Central memory CD8-positive, alpha-beta T cell (primary cell): ENCODE measurements at regions not wholly inside any gene's neighbourhood (a gene's known extent, or its start where the extent isn't known, plus 50 kb on each side); places are given as distances from the start of the nearest gene placed in this dataset.

Experiments
- ATAC-seq: fragments of 150-1000 bp; cut with Tn5 transposase; replicated peaks from 2 replicates; pipeline ENCODE4 v1.10.0; 2022; ENCODE audit warnings: mild to moderate bottlenecking, moderate FRiP score, moderate number of reproducible peaks; ENCODE audit not compliant: poor library complexity, severe bottlenecking; ENCODE audit errors: extremely low read depth
- DNase-seq, 2 donors: peaks; one replicate each; pipeline ENCODE4 v3.0.0; 2021; ENCODE audit warnings: low spot score in 2 of 2
- H3K27ac Mint-ChIP-seq: one replicate; pipeline ENCODE4 v1.8.0; 2022; ENCODE audit warnings: low read depth, mild to moderate bottlenecking, moderate library complexity, mixed read lengths
- H3K27me3 Mint-ChIP-seq: one replicate; pipeline ENCODE4 v1.8.0; 2022; ENCODE audit warnings: mixed read lengths
- H3K36me3 Mint-ChIP-seq: one replicate; pipeline ENCODE4 v1.8.0; 2022; ENCODE audit warnings: mild to moderate bottlenecking, moderate library complexity, mixed read lengths; ENCODE audit not compliant: insufficient read depth
- H3K4me1 Mint-ChIP-seq: one replicate; pipeline ENCODE4 v1.8.0; 2022; ENCODE audit warnings: mixed read lengths
- H3K4me3 Mint-ChIP-seq: one replicate; pipeline ENCODE4 v1.8.0; 2022; ENCODE audit warnings: mild to moderate bottlenecking, moderate library complexity, mixed read lengths
- H3K9me3 Mint-ChIP-seq: one replicate; pipeline ENCODE4 v1.8.0; 2022; ENCODE audit warnings: mixed read lengths

DNA sequence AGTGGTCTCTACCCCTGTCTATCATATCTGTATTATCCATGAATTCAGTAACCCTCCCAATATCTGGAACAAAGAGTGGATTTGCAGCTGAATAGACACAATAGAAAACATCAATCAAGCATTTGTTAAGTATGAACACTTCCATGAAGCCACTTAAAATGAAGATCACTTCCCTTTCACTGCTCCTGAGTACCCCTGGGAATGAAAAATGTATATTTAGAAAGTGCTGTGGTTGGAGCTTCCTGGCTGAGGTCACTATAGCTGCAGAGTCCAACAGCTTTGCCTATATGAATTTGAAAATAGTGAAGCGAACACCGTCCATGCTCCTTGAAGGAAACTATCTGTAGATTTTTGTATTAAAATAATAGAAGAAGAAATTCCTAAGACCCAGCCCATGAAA, 227.0 kb downstream of the DTHD1 start:
- Mint-ChIP-seq H3K9me3 (no peaks in the 10 kb centered on the region), H3K36me3 (peaks cover 1% of the 10 kb centered on the region), H3K4me3 (no peak overlapping the region), H3K27ac (no peak overlapping the region), H3K27me3 (no peaks in the 10 kb centered on the region), H3K4me1 (no peaks in the 10 kb centered on the region)
- ATAC-seq (no peak), DNase-seq (no peak)

DNA sequence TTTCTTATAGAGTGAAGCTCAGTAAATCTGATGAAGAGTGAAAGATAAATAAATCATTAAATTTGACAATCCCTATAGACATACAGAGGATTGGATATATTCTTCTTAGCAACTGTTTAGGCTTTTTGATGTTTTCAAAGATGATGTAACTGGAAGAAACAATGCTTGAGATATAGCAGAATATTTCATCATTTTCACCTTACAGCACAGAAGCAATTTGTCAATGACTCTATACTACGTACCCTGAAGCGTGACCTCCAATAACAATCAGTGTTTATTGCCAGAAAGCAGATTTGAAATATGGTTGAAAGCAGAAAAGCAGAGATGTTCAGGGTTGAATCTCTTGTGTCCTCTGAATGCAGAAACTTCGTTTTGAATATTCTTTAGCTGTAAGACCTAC, 228.4 kb downstream of the DTHD1 start:
- no peaks in the 10 kb centered on the region for H3K27me3 Mint-ChIP-seq
- no peak overlapping the region for H3K4me3 Mint-ChIP-seq
- no peak for ATAC-seq
- H3K4me1 Mint-ChIP-seq = no peaks in the 10 kb centered on the region
- no peaks in the 10 kb centered on the region for H3K9me3 Mint-ChIP-seq
- no peak for DNase-seq
- no peak overlapping the region for H3K27ac Mint-ChIP-seq
- H3K36me3 Mint-ChIP-seq = peaks cover 1% of the 10 kb centered on the region

DNA sequence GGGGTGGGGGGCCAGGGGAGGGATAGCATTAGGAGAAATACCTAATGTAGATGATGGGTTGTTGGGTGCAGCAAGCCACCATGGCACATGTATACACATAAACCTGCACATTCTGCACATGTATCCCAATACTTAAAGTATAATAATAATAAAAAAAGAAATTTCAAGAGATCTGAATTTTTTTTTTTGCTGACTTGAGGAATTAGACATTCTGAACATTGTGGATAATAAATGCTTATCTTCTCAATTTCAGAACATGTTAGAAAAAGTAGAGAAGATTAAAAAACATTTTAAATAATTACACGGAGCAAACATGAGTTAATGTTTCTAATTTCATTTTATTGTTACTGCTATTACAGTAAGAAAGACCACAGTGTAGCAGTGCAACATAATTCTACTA, 230.4 kb downstream of the DTHD1 start:
- H3K4me3 Mint-ChIP-seq = no peak overlapping the region
- H3K27ac Mint-ChIP-seq = no peak overlapping the region
- ATAC-seq = no peak
- DNase-seq = no peak
- no peaks in the 10 kb centered on the region for H3K9me3 Mint-ChIP-seq
- H3K36me3 Mint-ChIP-seq = peaks cover 1% of the 10 kb centered on the region
- no peaks in the 10 kb centered on the region for H3K4me1 Mint-ChIP-seq
- no peaks in the 10 kb centered on the region for H3K27me3 Mint-ChIP-seq

DNA sequence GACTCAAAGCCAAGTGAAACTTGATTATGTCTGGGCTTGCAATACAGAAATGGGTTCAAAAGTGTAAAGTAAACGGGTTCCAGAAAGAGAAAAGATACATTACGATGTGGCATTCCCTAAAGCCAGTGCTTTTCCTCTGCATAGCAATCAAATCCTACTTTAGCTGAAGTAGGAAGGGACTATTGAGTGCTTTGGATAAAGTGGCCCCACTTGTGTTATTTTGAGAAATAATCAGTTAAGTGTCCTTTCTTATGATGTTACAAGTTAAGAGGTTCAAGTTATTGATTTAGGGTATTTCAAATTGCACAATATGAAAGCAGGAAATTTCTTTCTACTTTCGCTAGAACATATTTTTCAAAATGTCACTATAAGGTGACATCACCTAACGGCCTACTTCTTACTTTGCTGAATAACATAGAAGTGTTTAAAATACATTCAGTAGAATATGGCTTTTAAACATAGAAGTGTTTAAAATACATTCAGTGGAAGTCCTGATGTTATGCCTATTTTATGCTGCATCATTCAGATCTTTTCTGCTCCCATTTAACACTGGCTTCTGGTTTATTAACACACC, 235.2 kb downstream of the DTHD1 start:
- no peak for ATAC-seq
- no peak overlapping the region for H3K27ac Mint-ChIP-seq
- DNase-seq = no peak
- no peaks in the 10 kb centered on the region for H3K4me1 Mint-ChIP-seq
- peaks cover 3% of the 10 kb centered on the region for H3K36me3 Mint-ChIP-seq
- H3K9me3 Mint-ChIP-seq = no peaks in the 10 kb centered on the region
- H3K27me3 Mint-ChIP-seq = no peaks in the 10 kb centered on the region
- H3K4me3 Mint-ChIP-seq = no peak overlapping the region

DNA sequence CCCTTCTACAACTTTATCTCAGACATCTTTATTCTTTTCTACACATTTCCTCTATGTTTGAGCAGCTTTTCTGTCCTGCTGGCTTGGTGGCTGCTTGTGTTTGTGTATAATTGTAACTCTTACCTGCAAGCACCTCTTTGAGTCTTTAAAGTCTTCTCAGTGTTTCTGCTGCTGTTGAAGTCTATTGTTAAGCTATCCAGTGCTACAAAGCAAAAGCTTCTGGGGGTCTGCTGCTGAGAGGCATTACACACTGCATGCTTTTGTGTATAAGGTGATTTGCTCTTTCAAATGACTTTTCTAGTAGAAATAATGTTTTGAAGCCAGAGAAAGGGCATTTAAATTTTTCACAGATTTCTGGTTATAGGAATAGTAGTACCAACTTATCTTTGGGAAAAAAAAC, 241.8 kb downstream of the DTHD1 start:
- DNase-seq (no peak), ATAC-seq (no peak)
- H3K27ac Mint-ChIP-seq = no peak overlapping the region
- no peaks in the 10 kb centered on the region for H3K4me1 Mint-ChIP-seq
- H3K4me3 Mint-ChIP-seq = no peak overlapping the region
- H3K27me3 Mint-ChIP-seq = peaks cover 15% of the 10 kb centered on the region
- peaks cover 9% of the 10 kb centered on the region for H3K9me3 Mint-ChIP-seq
- peaks cover 1% of the 10 kb centered on the region for H3K36me3 Mint-ChIP-seq

DNA sequence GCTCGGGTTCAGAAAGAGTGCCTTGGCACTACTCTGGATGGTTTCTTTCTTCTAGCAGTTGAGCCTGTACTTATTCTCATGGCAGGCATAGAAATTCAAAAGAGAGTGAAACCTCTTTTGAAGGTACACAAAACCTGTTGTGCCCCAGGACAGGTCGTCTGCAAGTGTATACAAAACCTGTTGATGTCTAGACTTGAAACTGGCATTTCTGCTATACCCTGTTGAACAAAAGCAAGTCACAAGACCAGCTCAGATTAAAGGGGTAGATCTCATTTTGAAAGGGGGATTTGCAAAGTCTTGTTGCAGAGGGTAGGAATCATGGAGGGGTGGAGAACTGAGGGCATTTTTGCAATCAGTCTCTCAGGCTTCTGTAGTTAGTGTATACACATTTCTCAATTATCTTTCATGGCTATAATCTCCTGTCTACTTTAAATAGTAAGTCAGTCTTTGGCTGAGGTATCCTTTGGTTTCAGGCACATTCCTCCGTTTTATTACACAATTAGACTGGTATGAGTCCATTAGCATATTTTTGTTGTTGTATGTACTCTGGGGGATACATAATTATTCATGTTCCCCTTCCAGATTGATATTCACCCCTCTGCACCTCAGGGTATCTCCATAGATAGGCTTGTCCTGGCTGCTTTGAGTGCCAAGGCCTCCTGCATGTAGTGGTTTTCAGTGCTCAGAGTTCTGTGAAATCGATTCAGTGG, 251.4 kb downstream of the DTHD1 start:
- H3K4me1 Mint-ChIP-seq = no peaks in the 10 kb centered on the region
- H3K9me3 Mint-ChIP-seq = peaks cover 12% of the 10 kb centered on the region
- no peak overlapping the region for H3K27ac Mint-ChIP-seq
- H3K36me3 Mint-ChIP-seq = no peaks in the 10 kb centered on the region
- H3K27me3 Mint-ChIP-seq = peaks cover 5% of the 10 kb centered on the region
- H3K4me3 Mint-ChIP-seq = no peak overlapping the region
- DNase-seq (no peak), ATAC-seq (no peak)

DNA sequence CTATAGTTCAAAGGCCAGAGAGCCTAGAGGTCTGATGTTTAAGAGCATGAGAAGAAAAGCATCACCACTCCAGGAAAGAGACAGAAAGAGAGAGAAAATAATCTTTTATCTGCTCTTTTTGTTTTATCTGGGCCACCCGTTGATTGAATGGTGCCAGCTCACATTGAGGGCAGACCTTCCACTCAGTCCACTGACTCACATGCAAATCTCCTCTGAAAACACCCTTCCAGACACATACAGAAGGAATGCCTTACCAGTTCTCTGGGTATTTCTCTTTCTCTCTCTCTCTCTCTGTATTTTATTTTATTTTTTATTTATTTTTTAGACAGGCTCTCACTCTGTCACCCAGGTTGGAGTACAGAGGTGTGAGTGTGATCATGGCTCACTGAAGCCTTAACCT, 252.5 kb downstream of the DTHD1 start:
- ATAC-seq (no peak), DNase-seq (no peak)
- H3K27ac Mint-ChIP-seq = no peak overlapping the region
- H3K27me3 Mint-ChIP-seq = peaks cover 16% of the 10 kb centered on the region
- no peaks in the 10 kb centered on the region for H3K36me3 Mint-ChIP-seq
- no peaks in the 10 kb centered on the region for H3K4me1 Mint-ChIP-seq
- H3K9me3 Mint-ChIP-seq = peaks cover under 1% of the 10 kb centered on the region
- no peak overlapping the region for H3K4me3 Mint-ChIP-seq

DNA sequence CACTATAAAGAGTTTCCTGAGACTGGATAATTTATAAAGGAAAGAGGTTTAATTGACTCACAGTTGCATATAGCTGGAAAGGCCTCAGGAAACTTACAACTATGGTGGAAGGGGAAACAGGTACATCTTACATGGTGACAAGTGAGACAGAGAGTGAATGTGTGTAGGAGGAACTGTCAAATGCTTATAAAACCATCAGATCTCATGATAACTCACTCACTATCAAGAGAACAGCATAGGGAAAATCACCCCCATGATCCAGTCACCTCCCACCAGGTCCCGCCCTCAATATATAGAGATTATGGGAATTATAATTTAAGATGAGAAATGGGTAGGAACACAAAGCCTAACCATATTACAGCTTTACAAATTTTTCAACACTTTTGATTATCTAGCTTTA, 266.0 kb downstream of the DTHD1 start:
- Mint-ChIP-seq H3K9me3 (no peaks in the 10 kb centered on the region), H3K36me3 (no peaks in the 10 kb centered on the region), H3K4me3 (no peak overlapping the region), H3K4me1 (no peaks in the 10 kb centered on the region), H3K27me3 (no peaks in the 10 kb centered on the region), H3K27ac (no peak overlapping the region)
- DNase-seq (no peak), ATAC-seq (no peak)

DNA sequence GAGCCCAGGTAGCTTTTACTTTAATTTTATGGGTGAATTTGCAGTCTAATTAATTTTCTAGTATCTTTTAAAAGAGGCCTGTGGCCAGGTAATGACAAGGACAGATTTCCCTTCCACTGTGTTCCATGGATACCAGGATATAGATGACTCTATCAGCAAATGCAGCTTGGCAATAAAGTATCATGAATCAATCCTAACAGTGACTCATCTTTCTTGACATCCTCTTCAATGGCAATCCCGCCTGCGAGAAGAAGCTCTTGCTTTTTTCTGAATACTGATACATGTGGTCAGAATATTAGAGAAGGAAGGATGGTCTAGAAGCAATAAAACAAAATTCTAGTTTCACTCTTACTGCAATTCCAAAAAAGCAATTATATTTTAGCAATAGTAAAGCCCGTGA, 267.8 kb downstream of the DTHD1 start:
- Mint-ChIP-seq H3K27ac (no peak overlapping the region), H3K4me1 (no peaks in the 10 kb centered on the region), H3K27me3 (peaks cover 7% of the 10 kb centered on the region), H3K9me3 (no peaks in the 10 kb centered on the region), H3K4me3 (no peak overlapping the region), H3K36me3 (no peaks in the 10 kb centered on the region)
- DNase-seq (no peak), ATAC-seq (no peak)

DNA sequence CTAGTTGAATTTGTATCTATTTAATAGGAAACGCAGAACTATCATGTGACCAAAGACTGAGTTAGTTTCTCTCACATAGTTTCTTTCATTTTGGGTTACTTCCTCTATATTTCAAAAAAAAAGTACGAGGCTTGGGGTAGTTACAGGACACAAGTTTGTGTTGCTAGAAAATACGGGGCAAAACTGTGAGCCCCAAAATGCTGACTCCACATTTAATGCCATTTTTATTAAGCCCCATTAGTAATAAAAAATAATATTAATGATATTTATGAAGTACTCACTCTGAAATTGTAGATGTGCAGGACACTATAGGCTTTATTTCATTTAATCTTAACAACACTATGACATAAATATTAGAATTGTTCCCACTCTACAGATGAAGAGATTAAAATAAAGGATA, 268.6 kb downstream of the DTHD1 start:
- Mint-ChIP-seq H3K4me3 (no peak overlapping the region), H3K36me3 (no peaks in the 10 kb centered on the region), H3K27me3 (peaks cover 7% of the 10 kb centered on the region), H3K9me3 (no peaks in the 10 kb centered on the region), H3K4me1 (no peaks in the 10 kb centered on the region), H3K27ac (no peak overlapping the region)
- DNase-seq (no peak), ATAC-seq (no peak)

DNA sequence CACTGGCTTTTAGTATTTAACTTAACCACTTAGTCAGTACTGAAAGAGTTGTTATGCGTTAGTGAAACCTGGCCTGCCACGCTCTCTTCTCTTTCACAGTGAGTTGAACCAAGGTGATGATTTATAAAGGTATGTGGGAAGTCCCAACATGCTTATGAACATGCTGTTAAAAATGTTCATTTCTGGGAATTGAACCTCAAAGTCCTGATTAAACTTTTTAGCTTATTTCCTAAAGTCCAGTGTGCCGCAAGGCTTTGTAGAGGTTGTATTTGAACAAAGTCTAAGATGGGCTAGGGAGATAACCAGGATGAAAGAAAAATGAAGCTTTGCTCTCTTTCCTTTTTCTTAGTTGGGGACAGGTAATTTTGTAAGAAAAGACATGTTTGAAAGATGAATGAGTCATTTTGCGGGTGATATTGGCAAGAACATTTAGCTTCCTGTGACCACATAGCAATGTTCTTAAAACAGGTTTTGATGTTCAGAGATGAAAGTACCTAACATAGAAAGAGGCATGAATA, 270.3 kb downstream of the DTHD1 start:
- Mint-ChIP-seq H3K9me3 (no peaks in the 10 kb centered on the region), H3K27ac (no peak overlapping the region), H3K36me3 (no peaks in the 10 kb centered on the region), H3K27me3 (peaks cover 7% of the 10 kb centered on the region), H3K4me1 (no peaks in the 10 kb centered on the region), H3K4me3 (no peak overlapping the region)
- peak; percentile 28 for ATAC-seq
- no peak for DNase-seq

DNA sequence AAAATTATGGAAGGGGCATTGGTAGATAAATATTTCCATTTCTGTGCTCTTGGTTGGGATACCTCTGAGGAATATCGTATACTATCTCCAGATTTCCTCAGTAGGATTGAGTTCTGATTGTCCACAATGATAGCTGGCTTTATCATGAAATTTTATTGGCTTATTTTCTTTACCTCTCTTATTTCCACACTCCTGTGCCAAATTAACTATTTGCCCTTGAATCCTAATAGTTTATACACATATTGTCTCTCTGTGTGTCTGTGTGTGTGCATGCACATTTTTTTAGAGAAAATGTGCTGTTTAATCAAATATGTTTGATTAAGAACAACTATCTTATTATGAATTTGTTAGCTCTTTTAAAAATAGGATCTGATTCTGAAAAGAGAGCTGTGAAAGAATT, 271.6 kb downstream of the DTHD1 start:
- H3K36me3 Mint-ChIP-seq = no peaks in the 10 kb centered on the region
- DNase-seq (no peak), ATAC-seq (no peak)
- no peak overlapping the region for H3K27ac Mint-ChIP-seq
- H3K9me3 Mint-ChIP-seq = no peaks in the 10 kb centered on the region
- H3K4me3 Mint-ChIP-seq = no peak overlapping the region
- no peaks in the 10 kb centered on the region for H3K4me1 Mint-ChIP-seq
- peaks cover 7% of the 10 kb centered on the region for H3K27me3 Mint-ChIP-seq

DNA sequence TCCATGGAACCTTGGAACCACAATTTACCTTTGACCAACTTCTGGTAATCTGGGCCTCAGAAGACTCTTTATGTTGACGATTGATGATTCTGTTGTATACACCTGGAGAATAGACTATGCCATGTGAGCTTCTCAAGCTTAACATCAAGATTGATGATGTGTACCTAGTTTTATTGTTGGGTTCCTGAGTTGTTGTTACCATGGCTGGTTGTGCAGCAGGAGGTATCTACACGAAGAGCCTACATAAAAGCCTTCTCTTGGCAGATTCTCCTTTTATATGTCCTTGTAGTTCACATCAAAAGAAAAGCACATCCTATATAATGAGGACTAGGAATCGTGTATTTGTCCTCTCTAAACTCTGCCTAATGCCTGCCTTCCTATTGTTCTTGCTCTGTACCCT, 272.0 kb downstream of the DTHD1 start:
- DNase-seq (no peak), ATAC-seq (no peak)
- Mint-ChIP-seq H3K4me3 (no peak overlapping the region), H3K27me3 (peaks cover 7% of the 10 kb centered on the region), H3K36me3 (no peaks in the 10 kb centered on the region), H3K4me1 (no peaks in the 10 kb centered on the region), H3K9me3 (no peaks in the 10 kb centered on the region), H3K27ac (no peak overlapping the region)
